ENCODE measurements at regions not wholly inside any gene's neighbourhood (a gene's known extent, or its start where the extent isn't known, plus 50 kb on each side); places are given as distances from the start of the nearest gene placed in this dataset.

GRCh38 chr12:124719231-124719630 is 144.4 kb downstream of the SCARB1 start:
- TF ChIP-seq CTCF (IDR thresholded peaks at IDR 0.05; ENCODE audit: poor library complexity) (no peak), EZH2phosphoT487 (IDR thresholded peaks at IDR 0.05; ENCODE audit: low read depth, severe bottlenecking, unreplicated experiment) (no peak)

Measured in hepatocyte (in vitro differentiated cells).